HUES6 (cell line): ENCODE measurements at regions not wholly inside any gene's neighbourhood (a gene's known extent, or its start where the extent isn't known, plus 50 kb on each side); places are given as distances from the start of the nearest gene placed in this dataset.

Experiments
- H3K27ac ChIP-seq: 2 replicates; pipeline ENCODE4 v1.7.0; 2013; ENCODE audit warnings: low read depth, mild to moderate bottlenecking, low read length, inconsistent platforms
- H3K27me3 ChIP-seq: 2 replicates; pipeline ENCODE4 v1.6.1; 2013; ENCODE audit warnings: low read length; ENCODE audit not compliant: control insufficient read depth, insufficient read depth
- H3K36me3 ChIP-seq: 2 replicates; pipeline ENCODE4 v1.6.1; 2013; ENCODE audit warnings: low read length; ENCODE audit not compliant: control insufficient read depth, insufficient read depth
- H3K4me1 ChIP-seq: 2 replicates; pipeline ENCODE4 v1.6.1; 2013; ENCODE audit warnings: low read length; ENCODE audit not compliant: control insufficient read depth, insufficient read depth
- H3K4me3 ChIP-seq: 2 replicates; pipeline ENCODE4 v1.5.1; 2013; ENCODE audit warnings: low read depth, low read length
- H3K9ac ChIP-seq: one replicate; pipeline ENCODE4 v1.6.1; 2013; ENCODE audit warnings: mild to moderate bottlenecking, low read length
- H3K9me3 ChIP-seq: 2 replicates; pipeline ENCODE4 v1.6.1; 2013; ENCODE audit warnings: low read depth, low read length; ENCODE audit not compliant: control insufficient read depth, insufficient read depth

GRCh38 chr3:79906106-79906505, 138.3 kb upstream of the ROBO1 start:
- H3K27me3 ChIP-seq, result no peaks in the 10 kb centered on the region
- H3K9ac ChIP-seq, result no peak overlapping the region
- H3K4me3 ChIP-seq, result no peak overlapping the region
- no peaks in the 10 kb centered on the region for H3K36me3 ChIP-seq
- H3K4me1 ChIP-seq, result no peaks in the 10 kb centered on the region
- H3K9me3 ChIP-seq, result no peaks in the 10 kb centered on the region
- no peak overlapping the region for H3K27ac ChIP-seq

- Histone ChIP-seq H3K27ac (no peak overlapping the region), H3K36me3 (no peaks in the 10 kb centered on the region)
These were observed 134.4 kb upstream of the ROBO1 start for GRCh38 chr3:79902151-79902550.

GRCh38 chr3:79898907-79899306, 131.1 kb upstream of the ROBO1 start:
- H3K36me3 ChIP-seq, result no peaks in the 10 kb centered on the region
- H3K27ac ChIP-seq, result no peak overlapping the region
- H3K9ac ChIP-seq, result no peak overlapping the region
- no peaks in the 10 kb centered on the region for H3K4me1 ChIP-seq
- no peaks in the 10 kb centered on the region for H3K9me3 ChIP-seq
- no peaks in the 10 kb centered on the region for H3K27me3 ChIP-seq
- no peak overlapping the region for H3K4me3 ChIP-seq

More at GRCh38 chr3:79902151-79902550, 134.4 kb upstream of the ROBO1 start:
- no peaks in the 10 kb centered on the region for H3K4me1 ChIP-seq
- no peaks in the 10 kb centered on the region for H3K9me3 ChIP-seq
- H3K27me3 ChIP-seq, result no peaks in the 10 kb centered on the region
- H3K4me3 ChIP-seq, result no peak overlapping the region
- no peak overlapping the region for H3K9ac ChIP-seq

GRCh38 chr3:79896086-79896485, 128.3 kb upstream of the ROBO1 start:
- no peak overlapping the region for H3K27ac ChIP-seq
- H3K9me3 ChIP-seq, result no peaks in the 10 kb centered on the region
- no peak overlapping the region for H3K9ac ChIP-seq
- no peaks in the 10 kb centered on the region for H3K4me1 ChIP-seq
- no peak overlapping the region for H3K4me3 ChIP-seq
- no peaks in the 10 kb centered on the region for H3K36me3 ChIP-seq
- H3K27me3 ChIP-seq, result no peaks in the 10 kb centered on the region

GRCh38 chr3:79887213-79887612, 119.4 kb upstream of the ROBO1 start:
- Histone ChIP-seq H3K9ac (no peak overlapping the region), H3K27ac (no peak overlapping the region), H3K36me3 (no peaks in the 10 kb centered on the region), H3K9me3 (no peaks in the 10 kb centered on the region), H3K27me3 (no peaks in the 10 kb centered on the region), H3K4me3 (no peak overlapping the region), H3K4me1 (no peaks in the 10 kb centered on the region)

GRCh38 chr3:79886204-79886603, 118.4 kb upstream of the ROBO1 start:
- Histone ChIP-seq H3K4me1 (no peaks in the 10 kb centered on the region), H3K9ac (no peak overlapping the region), H3K27me3 (no peaks in the 10 kb centered on the region), H3K27ac (no peak overlapping the region), H3K36me3 (no peaks in the 10 kb centered on the region), H3K4me3 (no peak overlapping the region), H3K9me3 (no peaks in the 10 kb centered on the region)

- no peaks in the 10 kb centered on the region for H3K36me3 ChIP-seq
- H3K9ac ChIP-seq, result no peak overlapping the region
- no peak overlapping the region for H3K27ac ChIP-seq
- no peaks in the 10 kb centered on the region for H3K27me3 ChIP-seq
- no peaks in the 10 kb centered on the region for H3K9me3 ChIP-seq
- no peaks in the 10 kb centered on the region for H3K4me1 ChIP-seq
- H3K4me3 ChIP-seq, result no peak overlapping the region
These were observed 117.6 kb upstream of the ROBO1 start for GRCh38 chr3:79885407-79885806.

- H3K9me3 ChIP-seq, result no peaks in the 10 kb centered on the region
- no peaks in the 10 kb centered on the region for H3K4me1 ChIP-seq
- no peaks in the 10 kb centered on the region for H3K36me3 ChIP-seq
- H3K4me3 ChIP-seq, result no peak overlapping the region
- no peak overlapping the region for H3K9ac ChIP-seq
- H3K27ac ChIP-seq, result no peak overlapping the region
- H3K27me3 ChIP-seq, result no peaks in the 10 kb centered on the region
These were observed 116.6 kb upstream of the ROBO1 start for GRCh38 chr3:79884354-79884753.

- no peaks in the 10 kb centered on the region for H3K27me3 ChIP-seq
- no peaks in the 10 kb centered on the region for H3K36me3 ChIP-seq
- peaks cover 2% of the 10 kb centered on the region; the same call in 1 of the 2 replicates for H3K9me3 ChIP-seq
- no peak overlapping the region for H3K27ac ChIP-seq
- no peak overlapping the region for H3K9ac ChIP-seq
- no peaks in the 10 kb centered on the region for H3K4me1 ChIP-seq
- no peak overlapping the region for H3K4me3 ChIP-seq
These were observed 113.6 kb upstream of the ROBO1 start for GRCh38 chr3:79881431-79881830.

- H3K4me3 ChIP-seq, result no peak overlapping the region
- H3K27me3 ChIP-seq, result no peaks in the 10 kb centered on the region
- H3K27ac ChIP-seq, result no peak overlapping the region
- H3K9me3 ChIP-seq, result peaks cover 2% of the 10 kb centered on the region; the same call in 1 of the 2 replicates
- H3K9ac ChIP-seq, result no peak overlapping the region
- H3K36me3 ChIP-seq, result no peaks in the 10 kb centered on the region
- no peaks in the 10 kb centered on the region for H3K4me1 ChIP-seq
These were observed 110.9 kb upstream of the ROBO1 start for GRCh38 chr3:79878708-79879107.

- peaks cover 2% of the 10 kb centered on the region; the same call in 1 of the 2 replicates for H3K9me3 ChIP-seq
- no peak overlapping the region for H3K4me3 ChIP-seq
- no peak overlapping the region for H3K27ac ChIP-seq
- H3K36me3 ChIP-seq, result no peaks in the 10 kb centered on the region
- no peak overlapping the region for H3K9ac ChIP-seq
- no peaks in the 10 kb centered on the region; the same call in 1 of the 2 replicates for H3K4me1 ChIP-seq
- H3K27me3 ChIP-seq, result no peaks in the 10 kb centered on the region
These were observed 106.8 kb upstream of the ROBO1 start for GRCh38 chr3:79874646-79875045.

- H3K27me3 ChIP-seq, result no peaks in the 10 kb centered on the region
- no peak overlapping the region for H3K27ac ChIP-seq
These were observed 104.7 kb upstream of the ROBO1 start for GRCh38 chr3:79872483-79872882.

More at GRCh38 chr3:79872483-79872882, 104.7 kb upstream of the ROBO1 start:
- no peak overlapping the region for H3K9ac ChIP-seq
- H3K36me3 ChIP-seq, result no peaks in the 10 kb centered on the region
- no peak overlapping the region for H3K4me3 ChIP-seq
- no peaks in the 10 kb centered on the region for H3K9me3 ChIP-seq
- H3K4me1 ChIP-seq, result no peaks in the 10 kb centered on the region; the same call in 1 of the 2 replicates
